Adipocyte (in vitro differentiated cells): ENCODE measurements at regions not wholly inside any gene's neighbourhood (a gene's known extent, or its start where the extent isn't known, plus 50 kb on each side); places are given as distances from the start of the nearest gene placed in this dataset.

Experiments used
- DNase-seq: peaks from one replicate; pipeline ENCODE4 v3.0.0-alpha.2; 2015; ENCODE audit warnings: low read depth
- H3K27me3 ChIP-seq: replicated peaks from 2 replicates; pipeline ENCODE4 v1.7.0; 2013; ENCODE audit warnings: mild to moderate bottlenecking, low read length, moderate library complexity; ENCODE audit not compliant: control insufficient read depth, insufficient read depth
- H3K36me3 ChIP-seq: 2 replicates; pipeline ENCODE4 v1.7.0; 2013; ENCODE audit warnings: low read length, mild to moderate bottlenecking, moderate library complexity; ENCODE audit not compliant: control insufficient read depth, insufficient read depth, severe bottlenecking
- H3K4me1 ChIP-seq: 2 replicates; pipeline ENCODE4 v1.7.0; 2013; ENCODE audit warnings: mild to moderate bottlenecking, low read length, moderate library complexity; ENCODE audit not compliant: control insufficient read depth, insufficient read depth
- H3K4me3 ChIP-seq: 2 replicates; pipeline ENCODE4 v1.7.0; 2013; ENCODE audit warnings: mild to moderate bottlenecking, low read length, moderate library complexity
- H3K9ac ChIP-seq: 2 replicates; pipeline ENCODE4 v1.7.0; 2013; ENCODE audit warnings: mild to moderate bottlenecking, low read length, moderate library complexity
- H3K9me3 ChIP-seq: 2 replicates; pipeline ENCODE4 v1.7.0; 2013; ENCODE audit warnings: mild to moderate bottlenecking, low read length, moderate library complexity; ENCODE audit not compliant: control insufficient read depth

DNA sequence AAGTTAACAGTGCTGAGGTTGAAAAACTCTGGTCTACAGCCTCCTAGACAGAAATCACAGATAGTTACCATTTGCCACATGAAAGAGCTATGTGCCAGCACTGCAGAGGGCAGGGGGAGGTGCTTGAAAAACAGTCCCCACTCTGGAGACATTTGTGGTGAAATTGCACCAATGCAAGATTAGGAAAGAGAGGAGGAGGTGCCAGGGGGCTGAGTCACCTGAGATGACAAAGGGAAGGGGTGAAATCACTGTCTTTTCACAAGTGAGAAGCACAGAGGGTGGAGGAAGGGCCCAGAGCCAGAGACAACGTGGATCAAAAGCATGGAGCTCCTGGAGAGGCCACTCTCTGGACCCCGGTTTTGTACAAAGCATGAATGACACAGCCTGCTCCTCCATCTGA lies 196.3 kb downstream of the BUD13 start:
- H3K27me3 ChIP-seq = peaks cover 33% of the 10 kb centered on the region
- DNase-seq = no peak
- H3K36me3 ChIP-seq = no peaks in the 10 kb centered on the region
- peaks cover 9% of the 10 kb centered on the region for H3K4me1 ChIP-seq
- H3K9ac ChIP-seq = no peak overlapping the region
- no peak overlapping the region for H3K4me3 ChIP-seq
- H3K9me3 ChIP-seq = no peaks in the 10 kb centered on the region

GRCh38 chr11:116567721-116568242 lies 205.0 kb downstream of the BUD13 start:
- Histone ChIP-seq H3K4me3 (no peak overlapping the region), H3K36me3 (no peaks in the 10 kb centered on the region), H3K9ac (no peak overlapping the region), H3K9me3 (no peaks in the 10 kb centered on the region), H3K4me1 (no peaks in the 10 kb centered on the region), H3K27me3 (peaks cover 3% of the 10 kb centered on the region)
- no peak for DNase-seq

DNA sequence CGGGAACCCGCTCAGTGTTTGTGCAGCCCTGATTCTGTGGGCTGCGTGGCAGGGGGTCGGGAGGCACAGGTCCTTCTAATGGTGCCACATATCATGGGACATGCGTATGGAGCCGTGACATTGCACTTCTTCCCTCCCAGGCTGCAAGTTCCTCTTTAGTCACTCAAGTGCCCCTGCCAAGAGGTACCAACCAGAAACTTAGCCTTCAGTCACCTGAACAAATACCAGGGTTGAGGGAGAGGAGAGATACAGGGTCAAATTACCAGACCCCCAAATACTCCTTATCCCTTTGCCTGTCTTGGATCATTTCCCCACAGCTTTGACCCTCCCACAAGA lies 209.1 kb downstream of the BUD13 start:
- Histone ChIP-seq H3K4me3 (no peak overlapping the region), H3K36me3 (no peaks in the 10 kb centered on the region), H3K27me3 (peaks cover 3% of the 10 kb centered on the region), H3K9me3 (no peaks in the 10 kb centered on the region), H3K4me1 (no peaks in the 10 kb centered on the region), H3K9ac (no peak overlapping the region)
- no peak for DNase-seq

DNA sequence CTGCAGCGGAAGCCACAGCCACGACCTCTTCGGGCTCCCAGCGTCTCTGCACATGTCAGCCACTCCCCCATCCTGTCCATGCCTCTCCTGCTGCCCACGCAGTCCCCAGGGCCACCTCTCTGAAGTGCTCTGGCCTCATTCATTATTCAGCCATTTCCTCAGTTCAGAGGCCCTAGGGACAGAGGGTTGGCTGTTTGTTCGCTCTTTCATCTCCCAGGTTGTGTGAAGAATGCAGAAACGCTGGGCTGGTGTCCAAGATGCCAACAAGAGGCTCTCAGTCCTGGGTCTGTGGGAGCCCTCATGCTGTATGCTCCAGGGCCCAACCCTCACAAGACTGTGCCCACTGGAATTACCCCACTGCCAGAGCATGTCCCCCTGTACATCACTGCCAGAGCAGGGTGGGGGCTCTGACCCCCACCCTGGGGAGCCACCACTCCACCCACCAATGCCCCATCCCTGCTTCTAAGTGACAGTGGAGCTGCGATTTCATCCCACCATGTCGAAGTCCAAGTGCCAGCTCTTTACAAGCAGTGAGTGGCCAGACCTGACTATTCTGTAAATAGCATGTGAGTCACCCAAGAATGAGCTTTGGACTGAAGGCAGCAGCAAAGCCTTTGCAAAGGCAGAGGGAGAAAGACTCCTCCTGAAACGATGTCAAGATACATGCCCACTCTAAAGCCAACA lies 209.6 kb downstream of the BUD13 start:
- no peak overlapping the region for H3K4me3 ChIP-seq
- peaks cover 3% of the 10 kb centered on the region for H3K27me3 ChIP-seq
- DNase-seq = peak; percentile 2
- H3K4me1 ChIP-seq = no peaks in the 10 kb centered on the region
- no peak overlapping the region for H3K9ac ChIP-seq
- H3K36me3 ChIP-seq = no peaks in the 10 kb centered on the region
- H3K9me3 ChIP-seq = no peaks in the 10 kb centered on the region

DNA sequence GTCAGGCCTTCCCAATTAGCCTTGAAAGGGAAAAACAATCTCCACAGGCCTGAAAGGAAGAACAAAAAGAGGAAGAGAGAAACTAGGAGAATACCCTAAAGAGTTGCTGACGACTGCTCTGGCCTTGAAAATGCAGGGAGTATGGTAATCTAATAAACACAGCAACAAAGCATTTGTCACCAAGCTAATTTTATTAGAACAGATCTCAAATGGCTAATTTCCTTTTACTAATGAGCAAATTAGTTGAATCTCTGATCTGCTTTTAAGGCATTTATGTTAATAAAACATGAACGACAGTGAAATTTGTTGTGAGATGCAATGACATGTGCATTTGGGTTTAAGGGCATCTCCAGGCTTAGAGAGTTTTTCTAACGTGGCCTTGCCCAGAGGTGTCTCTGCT lies 212.2 kb downstream of the BUD13 start:
- no peak overlapping the region for H3K4me3 ChIP-seq
- peaks cover 3% of the 10 kb centered on the region for H3K27me3 ChIP-seq
- H3K9ac ChIP-seq = no peak overlapping the region
- H3K4me1 ChIP-seq = no peaks in the 10 kb centered on the region
- H3K36me3 ChIP-seq = no peaks in the 10 kb centered on the region
- no peaks in the 10 kb centered on the region for H3K9me3 ChIP-seq
- DNase-seq = no peak

DNA sequence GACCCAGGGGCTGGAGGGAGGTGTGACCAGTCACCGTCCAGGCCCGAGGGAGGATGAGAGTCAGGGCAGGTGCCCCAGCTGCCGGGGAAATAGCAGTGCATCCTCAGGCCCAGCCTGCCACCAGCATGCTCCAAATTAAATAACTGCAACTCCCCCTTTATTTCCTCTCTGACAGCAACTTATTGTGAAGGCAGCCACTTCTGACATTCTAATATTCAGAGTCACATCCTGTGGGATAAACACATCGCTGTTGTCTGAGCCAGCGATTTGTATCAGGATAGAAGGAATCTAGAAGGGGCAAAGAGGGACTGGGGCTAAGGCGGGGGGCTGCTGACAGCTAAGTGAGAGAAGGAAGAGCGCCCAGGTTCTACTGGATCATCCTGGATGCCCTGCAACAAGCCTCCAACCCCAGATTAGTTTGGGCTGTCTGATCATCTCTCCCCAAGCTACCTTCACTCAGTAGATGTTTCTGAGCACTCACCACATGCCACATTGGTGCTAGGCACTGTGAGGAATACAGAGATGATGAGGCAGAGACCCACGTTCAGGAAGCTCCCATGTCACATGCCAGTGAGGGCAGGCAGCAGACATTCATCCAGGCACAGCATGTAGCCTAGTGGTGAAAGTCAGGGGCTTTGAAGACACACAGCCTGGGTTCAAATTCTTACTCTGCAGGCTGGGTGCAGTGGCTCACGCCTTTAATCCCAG lies 214.1 kb downstream of the BUD13 start:
- Histone ChIP-seq H3K36me3 (no peaks in the 10 kb centered on the region), H3K27me3 (peaks cover 5% of the 10 kb centered on the region), H3K9me3 (no peaks in the 10 kb centered on the region), H3K9ac (no peak overlapping the region), H3K4me3 (no peak overlapping the region), H3K4me1 (no peaks in the 10 kb centered on the region)
- DNase-seq = no peak

GRCh38 chr11:116557282-116557681 lies 215.5 kb downstream of the BUD13 start:
- no peak for DNase-seq
- H3K9ac ChIP-seq = no peak overlapping the region
- H3K4me1 ChIP-seq = no peaks in the 10 kb centered on the region
- H3K9me3 ChIP-seq = no peaks in the 10 kb centered on the region
- no peaks in the 10 kb centered on the region for H3K36me3 ChIP-seq
- peaks cover 5% of the 10 kb centered on the region for H3K27me3 ChIP-seq
- H3K4me3 ChIP-seq = no peak overlapping the region

DNA sequence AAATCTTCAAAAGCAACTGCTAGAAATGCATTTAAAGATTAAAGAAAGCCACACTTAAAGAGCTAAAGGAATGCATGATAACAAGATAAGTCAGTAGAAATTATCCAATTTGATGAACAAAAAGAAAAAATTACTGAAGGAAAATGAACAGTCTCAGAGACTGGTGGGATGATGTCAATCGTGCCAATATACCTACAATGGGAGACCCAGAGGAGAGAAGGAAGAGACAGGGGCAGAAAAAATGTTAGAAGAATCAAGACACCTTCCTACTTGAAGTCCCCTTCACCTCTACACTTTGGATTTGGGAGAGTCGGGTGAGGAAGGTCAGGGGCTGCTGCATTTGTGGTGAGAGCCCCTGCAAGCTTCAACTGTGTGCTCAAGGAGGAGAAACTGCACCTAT lies 216.3 kb downstream of the BUD13 start:
- H3K9me3 ChIP-seq = no peaks in the 10 kb centered on the region
- no peak overlapping the region for H3K4me3 ChIP-seq
- no peaks in the 10 kb centered on the region for H3K4me1 ChIP-seq
- no peak overlapping the region for H3K9ac ChIP-seq
- no peak for DNase-seq
- H3K36me3 ChIP-seq = no peaks in the 10 kb centered on the region
- H3K27me3 ChIP-seq = peaks cover 5% of the 10 kb centered on the region

GRCh38 chr11:116553482-116553881 lies 219.3 kb downstream of the BUD13 start:
- DNase-seq = no peak

GRCh38 chr11:116551576-116551975 lies 221.2 kb downstream of the BUD13 start:
- H3K4me3 ChIP-seq = no peak overlapping the region
- peaks cover 10% of the 10 kb centered on the region for H3K27me3 ChIP-seq
- H3K36me3 ChIP-seq = no peaks in the 10 kb centered on the region
- peaks cover 8% of the 10 kb centered on the region for H3K9me3 ChIP-seq
- no peak for DNase-seq
- no peaks in the 10 kb centered on the region for H3K4me1 ChIP-seq
- no peak overlapping the region for H3K9ac ChIP-seq

More at GRCh38 chr11:116553482-116553881, 219.3 kb downstream of the BUD13 start:
- Histone ChIP-seq H3K36me3 (no peaks in the 10 kb centered on the region), H3K27me3 (peaks cover 10% of the 10 kb centered on the region), H3K9ac (no peak overlapping the region), H3K4me3 (no peak overlapping the region), H3K9me3 (peaks cover 8% of the 10 kb centered on the region), H3K4me1 (no peaks in the 10 kb centered on the region)

- peaks cover 5% of the 10 kb centered on the region for H3K27me3 ChIP-seq
- no peaks in the 10 kb centered on the region for H3K36me3 ChIP-seq
- peaks cover 8% of the 10 kb centered on the region for H3K9me3 ChIP-seq
These were observed 224.5 kb downstream of the BUD13 start for GRCh38 chr11:116548256-116548655.

More at GRCh38 chr11:116548256-116548655, 224.5 kb downstream of the BUD13 start:
- H3K9ac ChIP-seq = no peak overlapping the region
- no peak for DNase-seq
- H3K4me3 ChIP-seq = no peak overlapping the region
- no peaks in the 10 kb centered on the region for H3K4me1 ChIP-seq
